Fibroblast of pulmonary artery (primary cell): ENCODE measurements at regions not wholly inside any gene's neighbourhood (a gene's known extent, or its start where the extent isn't known, plus 50 kb on each side); places are given as distances from the start of the nearest gene placed in this dataset.
"Not testable (repeated sequence)": the region's sequence is repeated elsewhere in the genome, so short reads cannot be mapped to it uniquely, and the experiment has no call there.

Experiments used
- DNase-seq: peaks from one replicate; pipeline ENCODE4 v3.0.0-alpha.2; 2010; ENCODE audit warnings: low read depth
- H3K4me3 ChIP-seq: replicated peaks from 2 replicates; pipeline ENCODE4 v1.5.1; 2011; ENCODE audit warnings: low read depth, mild to moderate bottlenecking, control low read depth, low read length, moderate library complexity
- TF ChIP-seq, protein P1 (sequence below): IDR thresholded peaks from 2 replicates; pipeline ENCODE4 v1.5.1; 2011; ENCODE audit warnings: mild to moderate bottlenecking, control low read depth, low read length, inconsistent platforms; ENCODE audit errors: missing control alignments

DNA sequence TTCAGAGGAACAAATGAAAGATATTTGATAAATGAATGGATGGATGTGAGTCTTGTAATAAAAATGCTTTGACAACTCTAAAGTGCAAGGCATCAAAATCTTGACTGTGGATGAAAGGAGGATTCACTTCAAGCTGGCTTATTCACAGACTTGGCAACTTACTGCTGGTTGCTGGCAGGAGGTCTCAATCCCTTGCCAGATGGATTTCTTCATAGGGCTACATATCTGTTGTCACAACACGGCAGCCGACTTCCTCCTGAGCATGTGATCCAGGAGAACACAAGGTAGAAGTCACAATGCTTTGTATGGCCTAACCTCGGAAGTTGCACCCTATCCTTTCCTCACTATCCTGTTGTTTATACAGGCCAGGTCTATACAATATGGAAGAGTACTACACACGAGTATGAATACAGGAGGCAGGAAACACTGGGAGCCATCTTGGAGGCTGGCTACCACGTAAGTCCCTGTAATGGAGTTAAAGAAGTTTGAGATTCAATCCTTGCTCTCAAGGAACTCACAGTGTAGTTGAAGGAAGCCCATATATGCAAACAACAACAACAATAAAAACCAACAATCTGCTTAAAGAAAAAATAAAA lies 97.9 kb downstream of the ID4 start:
- TF ChIP-seq, protein P1, sequence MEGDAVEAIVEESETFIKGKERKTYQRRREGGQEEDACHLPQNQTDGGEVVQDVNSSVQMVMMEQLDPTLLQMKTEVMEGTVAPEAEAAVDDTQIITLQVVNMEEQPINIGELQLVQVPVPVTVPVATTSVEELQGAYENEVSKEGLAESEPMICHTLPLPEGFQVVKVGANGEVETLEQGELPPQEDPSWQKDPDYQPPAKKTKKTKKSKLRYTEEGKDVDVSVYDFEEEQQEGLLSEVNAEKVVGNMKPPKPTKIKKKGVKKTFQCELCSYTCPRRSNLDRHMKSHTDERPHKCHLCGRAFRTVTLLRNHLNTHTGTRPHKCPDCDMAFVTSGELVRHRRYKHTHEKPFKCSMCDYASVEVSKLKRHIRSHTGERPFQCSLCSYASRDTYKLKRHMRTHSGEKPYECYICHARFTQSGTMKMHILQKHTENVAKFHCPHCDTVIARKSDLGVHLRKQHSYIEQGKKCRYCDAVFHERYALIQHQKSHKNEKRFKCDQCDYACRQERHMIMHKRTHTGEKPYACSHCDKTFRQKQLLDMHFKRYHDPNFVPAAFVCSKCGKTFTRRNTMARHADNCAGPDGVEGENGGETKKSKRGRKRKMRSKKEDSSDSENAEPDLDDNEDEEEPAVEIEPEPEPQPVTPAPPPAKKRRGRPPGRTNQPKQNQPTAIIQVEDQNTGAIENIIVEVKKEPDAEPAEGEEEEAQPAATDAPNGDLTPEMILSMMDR = no peak

DNA sequence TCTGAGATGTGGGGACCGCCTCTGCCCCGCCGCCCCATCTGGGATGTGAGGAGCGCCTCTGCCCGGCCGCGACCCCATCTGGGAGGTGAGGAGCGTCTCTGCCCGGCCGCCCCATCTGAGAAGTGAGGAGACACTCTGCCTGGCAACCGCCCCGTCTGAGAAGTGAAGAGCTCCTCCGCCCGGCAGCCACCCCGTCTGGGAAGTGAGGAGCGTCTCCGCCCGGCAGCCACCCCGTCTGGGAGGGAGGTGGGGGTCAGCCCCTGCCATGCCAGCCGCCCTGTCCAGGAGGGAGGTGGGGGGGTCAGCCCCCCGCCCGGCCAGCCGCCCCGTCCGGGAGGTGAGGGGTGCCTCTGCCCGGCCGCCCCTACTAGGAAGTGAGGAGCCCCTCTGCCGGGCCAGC lies 102.2 kb downstream of the ID4 start:
- not testable (repeated sequence) for H3K4me3 ChIP-seq, DNase-seq

More for the DNA sequence above, 97.9 kb downstream of the ID4 start:
- H3K4me3 ChIP-seq = no peak overlapping the region
- no peak for DNase-seq

DNA sequence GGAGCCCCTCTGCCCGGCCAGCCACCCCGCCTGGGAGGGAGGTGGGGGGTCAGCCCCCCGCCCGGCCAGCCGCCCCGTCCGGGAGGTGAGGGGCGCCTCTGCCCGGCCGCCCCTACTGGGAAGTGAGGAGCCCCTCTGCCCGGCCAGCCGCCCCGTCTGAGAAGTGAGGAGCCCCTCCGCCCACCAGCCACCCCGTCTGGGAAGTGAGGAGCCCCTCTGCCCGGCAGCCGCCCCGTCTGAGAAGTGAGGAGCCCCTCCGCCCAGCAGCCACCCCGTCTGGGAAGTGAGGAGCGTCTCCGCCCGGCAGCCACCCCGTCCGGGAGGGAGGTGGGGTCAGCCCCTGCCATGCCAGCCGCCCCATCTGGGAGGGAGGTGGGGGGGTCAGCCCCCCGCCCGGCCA lies 102.8 kb downstream of the ID4 start:
- H3K4me3 ChIP-seq, DNase-seq: not testable (repeated sequence)

DNA sequence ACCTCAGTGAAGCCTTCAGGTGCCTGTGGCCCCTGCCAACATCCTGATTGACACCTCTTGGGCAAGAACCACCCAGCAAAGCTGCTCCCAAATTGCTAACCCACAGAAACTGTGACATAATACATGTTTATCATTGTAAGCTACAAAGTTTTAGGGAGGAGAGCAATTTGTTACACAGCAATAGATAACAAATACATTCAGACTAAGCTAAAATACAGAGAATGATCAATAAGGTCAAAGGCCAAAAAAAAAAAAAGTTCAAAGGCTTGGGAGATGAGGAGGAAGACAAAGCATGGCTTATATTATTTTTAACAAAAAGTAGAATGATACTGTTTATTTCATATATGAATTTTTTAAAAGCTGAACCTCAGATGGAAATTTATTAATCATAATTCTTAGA lies 105.9 kb downstream of the ID4 start:
- DNase-seq = no peak
- no peak overlapping the region for H3K4me3 ChIP-seq
- TF ChIP-seq, protein P1 = no peak

DNA sequence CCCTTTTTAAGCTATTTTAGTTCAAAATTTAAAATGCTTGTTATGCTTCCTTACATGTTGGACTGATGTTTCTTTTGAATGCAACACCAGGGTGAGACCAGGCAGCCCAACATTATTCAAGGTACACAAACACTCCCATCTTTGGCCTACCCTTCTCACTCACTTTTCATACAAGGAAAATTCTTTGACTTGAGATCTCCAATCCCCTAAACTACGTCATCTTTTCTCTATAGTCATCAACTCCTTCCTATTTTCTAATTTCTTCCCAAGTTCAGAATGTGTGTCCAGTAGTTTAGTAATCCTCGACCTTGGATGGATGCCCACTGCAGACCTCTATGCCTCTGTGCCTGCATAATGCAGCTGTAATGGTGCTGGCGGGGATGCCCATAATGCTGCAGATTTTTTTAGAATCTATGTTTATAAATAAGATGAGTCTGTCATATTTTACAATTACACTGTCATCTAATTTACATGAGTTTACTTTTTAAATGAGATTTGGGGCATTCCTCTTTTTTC lies 108.7 kb downstream of the ID4 start:
- TF ChIP-seq, protein P1 = no peak
- no peak overlapping the region for H3K4me3 ChIP-seq
- no peak for DNase-seq

DNA sequence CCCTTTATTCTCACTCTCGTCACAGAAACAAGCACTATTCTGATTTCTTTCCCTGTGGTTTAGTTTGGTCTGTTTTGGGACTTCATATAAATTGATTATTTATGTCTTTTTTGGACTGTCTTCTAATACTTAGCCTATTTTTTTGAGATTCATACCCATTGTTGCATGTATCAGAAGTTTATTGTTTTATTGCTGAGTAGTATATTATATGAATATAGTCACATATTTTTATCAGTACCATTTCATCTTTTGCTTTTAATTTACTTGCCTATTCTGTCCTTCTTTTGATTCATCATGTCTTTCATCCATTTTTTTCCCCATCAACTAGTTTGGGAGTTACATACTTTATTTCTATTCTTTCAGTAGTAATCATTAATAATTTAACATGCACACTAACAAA lies 112.0 kb downstream of the ID4 start:
- TF ChIP-seq, protein P1 = no peak
- no peak overlapping the region for H3K4me3 ChIP-seq
- no peak for DNase-seq

DNA sequence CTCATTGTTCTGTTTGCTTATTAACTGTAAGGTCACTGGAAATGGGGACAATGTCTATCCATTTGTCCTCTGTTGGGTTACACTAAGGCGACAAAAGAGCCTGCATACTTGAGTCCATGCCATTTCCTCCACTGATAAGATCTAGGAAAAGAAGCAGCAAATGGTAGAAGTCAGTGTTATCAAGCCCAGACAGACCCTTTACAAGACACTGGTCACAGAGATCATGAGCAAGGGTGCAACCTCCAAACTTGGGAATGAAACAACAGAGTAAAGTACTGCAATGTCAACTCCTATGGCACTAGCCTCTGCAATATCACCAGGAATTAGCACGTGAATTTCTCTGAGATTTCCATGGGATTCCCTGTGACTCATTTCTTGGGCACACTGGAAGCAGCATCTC lies 126.9 kb downstream of the ID4 start:
- TF ChIP-seq, protein P1 = no peak
- H3K4me3 ChIP-seq = no peak overlapping the region
- DNase-seq = no peak

DNA sequence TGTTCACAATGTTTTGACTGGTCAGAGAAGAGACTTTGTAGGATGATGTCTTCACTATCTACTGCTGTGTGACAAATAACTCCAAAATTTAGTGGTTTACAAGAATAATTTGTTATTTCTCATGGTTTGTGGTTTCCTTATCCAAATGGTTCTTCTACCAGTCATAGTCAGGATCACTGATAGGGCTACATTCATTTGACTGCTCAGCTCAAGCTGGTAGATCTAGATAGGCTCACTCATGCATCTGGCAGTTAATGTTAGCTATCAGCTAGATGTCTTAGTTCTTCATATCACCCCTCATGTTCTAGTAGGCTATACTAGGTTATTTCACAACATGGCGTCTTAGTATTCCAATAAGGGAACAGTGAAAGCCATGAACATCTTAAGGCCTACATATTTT lies 131.0 kb downstream of the ID4 start:
- H3K4me3 ChIP-seq = no peak overlapping the region
- DNase-seq = no peak
- TF ChIP-seq, protein P1 = no peak
